ENCODE measurements at regions not wholly inside any gene's neighbourhood (a gene's known extent, or its start where the extent isn't known, plus 50 kb on each side); places are given as distances from the start of the nearest gene placed in this dataset.
A peak's percentile ranks its signal among the peaks of the same experiment; 100 is the strongest.

GRCh38 chr6:23177806-23178205, 608.4 kb downstream of the HDGFL1 start:
- DNase-seq, result no peak

- DNase-seq, result peak; percentile 29
Measured at GRCh38 chr6:23179994-23180393, 610.6 kb downstream of the HDGFL1 start.

- DNase-seq, result peak; percentile 96
Measured at GRCh38 chr6:23180504-23181293, 611.3 kb downstream of the HDGFL1 start.

GRCh38 chr6:23181356-23182110, 612.2 kb downstream of the HDGFL1 start:
- no peak for DNase-seq

GRCh38 chr6:23183846-23184245, 614.5 kb downstream of the HDGFL1 start:
- DNase-seq, result no peak

GRCh38 chr6:23184351-23184750, 615.0 kb downstream of the HDGFL1 start:
- no peak for DNase-seq

GRCh38 chr6:23195487-23195886, 626.1 kb downstream of the HDGFL1 start:
- DNase-seq, result no peak

GRCh38 chr6:23199541-23199940, 630.2 kb downstream of the HDGFL1 start:
- DNase-seq, result no peak

GRCh38 chr6:23200946-23201345, 631.6 kb downstream of the HDGFL1 start:
- no peak for DNase-seq

GRCh38 chr6:23202207-23202606, 632.8 kb downstream of the HDGFL1 start:
- DNase-seq, result no peak

GRCh38 chr6:23212398-23212797, 643.0 kb downstream of the HDGFL1 start:
- no peak for DNase-seq

GRCh38 chr6:23213193-23213592, 643.8 kb downstream of the HDGFL1 start:
- no peak for DNase-seq

GRCh38 chr6:23213651-23214050, 644.3 kb downstream of the HDGFL1 start:
- DNase-seq, result no peak

GRCh38 chr6:23218751-23219150, 649.4 kb downstream of the HDGFL1 start:
- peak; percentile 77 for DNase-seq

- no peak for DNase-seq
Measured at GRCh38 chr6:23222724-23223123, 653.4 kb downstream of the HDGFL1 start.

GRCh38 chr6:23224540-23224939, 655.2 kb downstream of the HDGFL1 start:
- DNase-seq, result no peak

GRCh38 chr6:23228439-23229024, 659.2 kb downstream of the HDGFL1 start:
- no peak for DNase-seq

- DNase-seq, result no peak
Measured at GRCh38 chr6:23243854-23244253, 674.5 kb downstream of the HDGFL1 start.

GRCh38 chr6:23244300-23244699, 674.9 kb downstream of the HDGFL1 start:
- no peak for DNase-seq

- no peak for DNase-seq
Measured at GRCh38 chr6:23245572-23245971, 676.2 kb downstream of the HDGFL1 start.

- no peak for DNase-seq
Measured at GRCh38 chr6:23246896-23247295, 677.5 kb downstream of the HDGFL1 start.

- no peak for DNase-seq
Measured at GRCh38 chr6:23250556-23250955, 681.2 kb downstream of the HDGFL1 start.

- DNase-seq, result no peak
Measured at GRCh38 chr6:23262864-23263263, 693.5 kb downstream of the HDGFL1 start.

- DNase-seq, result no peak
Measured at GRCh38 chr6:23265270-23265669, 695.9 kb downstream of the HDGFL1 start.

Measured in DMS153 (cell line).